ENCODE measurements at regions not wholly inside any gene's neighbourhood (a gene's known extent, or its start where the extent isn't known, plus 50 kb on each side); places are given as distances from the start of the nearest gene placed in this dataset.

GRCh38 chrX:38881727-38882126 lies 80.5 kb downstream of the MID1IP1 start:
- H3K4me3 ChIP-seq (ENCODE audit: low read length), result no peak overlapping the region
- H3F3A ChIP-seq (ENCODE audit: insufficient read depth, low read length, poor library complexity, severe bottlenecking), result no peaks in the 10 kb centered on the region
- no peak for TF ChIP-seq CTCF (IDR thresholded peaks at IDR 0.05; ENCODE audit: poor library complexity, severe bottlenecking)
- no peak for TF ChIP-seq MXI1 (conservative IDR thresholded peaks at IDR 0.05; ENCODE audit: poor library complexity, severe bottlenecking)
- no peak for TF ChIP-seq TAF1 (IDR thresholded peaks at IDR 0.05; ENCODE audit: low read depth)
- no peak for TF ChIP-seq REST (IDR thresholded peaks at IDR 0.05; ENCODE audit: borderline replicate concordance)
- no peak for TF ChIP-seq EZH2 (IDR thresholded peaks at IDR 0.05; ENCODE audit: borderline replicate concordance, insufficient read depth, low read length, poor library complexity, severe bottlenecking)
- TF ChIP-seq EP300 (conservative IDR thresholded peaks at IDR 0.05; ENCODE audit: poor library complexity, severe bottlenecking), result no peak
- TF ChIP-seq POLR2AphosphoS5 (IDR thresholded peaks at IDR 0.05), result no peak
- no peak for TF ChIP-seq SMC3 (conservative IDR thresholded peaks at IDR 0.05; ENCODE audit: poor library complexity)
- no peak for TF ChIP-seq RAD21 (conservative IDR thresholded peaks at IDR 0.05)
- H4K20me1 ChIP-seq (ENCODE audit: insufficient read depth), result no peaks in the 10 kb centered on the region
- no peak overlapping the region for H2AFZ ChIP-seq (ENCODE audit: low read depth, low read length)
- no peaks in the 10 kb centered on the region for H3K36me3 ChIP-seq (ENCODE audit: insufficient read depth, low read length)
- H3K27me3 ChIP-seq (ENCODE audit: insufficient read depth, low read depth, low read length), result no peaks in the 10 kb centered on the region
- no peak overlapping the region for H3K27ac ChIP-seq (ENCODE audit: low read length)
- no peaks in the 10 kb centered on the region for H3K79me2 ChIP-seq (replicated peaks; ENCODE audit: insufficient read depth, low read length)
- no peaks in the 10 kb centered on the region for H3K9me3 ChIP-seq (ENCODE audit: low read length)
- H3K9ac ChIP-seq (ENCODE audit: low read length), result no peak overlapping the region
- H3K4me2 ChIP-seq (ENCODE audit: low read length), result no peak overlapping the region
- H3K9me2 ChIP-seq (ENCODE audit: insufficient read depth, low read length), result no peaks in the 10 kb centered on the region

GRCh38 chrX:38882894-38883626 lies 81.8 kb downstream of the MID1IP1 start:
- no peaks in the 10 kb centered on the region for H3K36me3 ChIP-seq (ENCODE audit: insufficient read depth, low read length)
- H3K9me2 ChIP-seq (ENCODE audit: insufficient read depth, low read length), result no peaks in the 10 kb centered on the region
- H3K27ac ChIP-seq (ENCODE audit: low read length), result no peak overlapping the region
- H3K4me2 ChIP-seq (ENCODE audit: low read length), result no peak overlapping the region
- no peaks in the 10 kb centered on the region for H3K9me3 ChIP-seq (ENCODE audit: low read length)
- H3K4me3 ChIP-seq (ENCODE audit: low read length), result no peak overlapping the region
- H3K27me3 ChIP-seq (ENCODE audit: insufficient read depth, low read depth, low read length), result no peaks in the 10 kb centered on the region
- no peak overlapping the region for H3K9ac ChIP-seq (ENCODE audit: low read length)
- no peak overlapping the region for H2AFZ ChIP-seq (ENCODE audit: low read depth, low read length)
- TF ChIP-seq POLR2AphosphoS5 (IDR thresholded peaks at IDR 0.05) (no peak), EZH2 (IDR thresholded peaks at IDR 0.05; ENCODE audit: borderline replicate concordance, insufficient read depth, low read length, poor library complexity, severe bottlenecking) (no peak), RAD21 (conservative IDR thresholded peaks at IDR 0.05) (no peak), MXI1 (conservative IDR thresholded peaks at IDR 0.05; ENCODE audit: poor library complexity, severe bottlenecking) (no peak), SMC3 (conservative IDR thresholded peaks at IDR 0.05; ENCODE audit: poor library complexity) (no peak), CTCF (IDR thresholded peaks at IDR 0.05; ENCODE audit: poor library complexity, severe bottlenecking) (no peak), TAF1 (IDR thresholded peaks at IDR 0.05; ENCODE audit: low read depth) (no peak), EP300 (conservative IDR thresholded peaks at IDR 0.05; ENCODE audit: poor library complexity, severe bottlenecking) (no peak), REST (IDR thresholded peaks at IDR 0.05; ENCODE audit: borderline replicate concordance) (no peak)
- no peaks in the 10 kb centered on the region for H4K20me1 ChIP-seq (ENCODE audit: insufficient read depth)
- no peaks in the 10 kb centered on the region for H3F3A ChIP-seq (ENCODE audit: insufficient read depth, low read length, poor library complexity, severe bottlenecking)
- no peaks in the 10 kb centered on the region for H3K79me2 ChIP-seq (replicated peaks; ENCODE audit: insufficient read depth, low read length)
